Testis (tissue), 2 donors: ENCODE measurements at regions not wholly inside any gene's neighbourhood (a gene's known extent, or its start where the extent isn't known, plus 50 kb on each side); places are given as distances from the start of the nearest gene placed in this dataset.

ENCODE experiments used
- DNase-seq: peaks from one replicate; pipeline ENCODE4 v3.0.0-alpha.2; 2019
- H3K27ac ChIP-seq, 2 donors: fragments of 200-600 bp; sonication (generic); one replicate each; pipeline ENCODE4 v1.5.1; 2019
- H3K27me3 ChIP-seq: fragments of 200-600 bp; sonication (generic); one replicate; pipeline ENCODE4 v1.5.1; 2019
- H3K36me3 ChIP-seq: fragments of 200-600 bp; sonication (generic); one replicate; pipeline ENCODE4 v1.5.1; 2017; ENCODE audit warnings: low read depth; ENCODE audit errors: missing control alignments
- H3K4me1 ChIP-seq: fragments of 200-600 bp; sonication (generic); one replicate; pipeline ENCODE4 v1.5.1; 2019
- H3K4me3 ChIP-seq, 2 donors: fragments of 200-600 bp; sonication (generic); one replicate each; pipeline ENCODE4 v1.5.1; 2017 to 2019
- H3K9me3 ChIP-seq: fragments of 200-600 bp; sonication (generic); one replicate; pipeline ENCODE4 v1.5.1; 2017
- CTCF ChIP-seq, 3 experiments: fragments of 450-650 bp in 2 of 3; fragments of 200-600 bp in 1 of 3; sonication (generic) in 1 of 3; IDR thresholded peaks; one replicate each; pipeline ENCODE4 v1.5.1; 2016 to 2019; ENCODE audit warnings: antibody characterized with exemption in 3 of 3, mild to moderate bottlenecking in 2 of 3, moderate library complexity in 1 of 3
- POLR2A ChIP-seq: fragments of 450-650 bp; IDR thresholded peaks from one replicate; pipeline ENCODE4 v1.6.1; 2017; ENCODE audit warnings: antibody characterized with exemption, mild to moderate bottlenecking, moderate library complexity
- WGBS, 2 donors: methylation state at CpG; one replicate each; pipeline ENCODE4 v1.1.5; 2018; 5-methylcytosine and 5-hydroxymethylcytosine counted together
- intact Hi-C: fragments of 100-400 bp; cut with DNase I; formaldehyde crosslinking; loops from one replicate; pipeline ENCODE4 v1.15.1; 2023; ENCODE audit warnings: low total_unique reads

- WGBS, 2 donors = 70 to 84% methylated on average over 4 of the region's 4 CpGs
- Histone ChIP-seq H3K27me3 (no peaks in the 10 kb centered on the region), H3K9me3 (no peaks in the 10 kb centered on the region), H3K36me3 (no peaks in the 10 kb centered on the region), H3K4me3 (no peak overlapping the region), H3K4me1 (no peaks in the 10 kb centered on the region), H3K27ac (no peak overlapping the region)
- intact Hi-C loops = no loop called here
- DNase-seq = no peak
- TF ChIP-seq POLR2A (no peak), CTCF (IDR thresholded peaks at IDR 0.05) (no peak)
Observed at GRCh38 chr10:63929831-63930467, 408.7 kb downstream of the REEP3 start.

- 85 to 86% methylated on average over 4 of the region's 4 CpGs for WGBS, 2 donors
- H3K4me1 ChIP-seq = no peaks in the 10 kb centered on the region
- no peak for DNase-seq
- no peaks in the 10 kb centered on the region for H3K36me3 ChIP-seq
- H3K4me3 ChIP-seq = no peak overlapping the region
- TF ChIP-seq POLR2A = no peak
- no peak for TF ChIP-seq CTCF (IDR thresholded peaks at IDR 0.05)
- H3K27me3 ChIP-seq = no peaks in the 10 kb centered on the region
- no peak overlapping the region for H3K27ac ChIP-seq
- H3K9me3 ChIP-seq = no peaks in the 10 kb centered on the region
- intact Hi-C loops = no loop called here
Observed at GRCh38 chr10:63930584-63930983, 409.4 kb downstream of the REEP3 start.

- no peak overlapping the region for H3K4me3 ChIP-seq
- no peaks in the 10 kb centered on the region for H3K36me3 ChIP-seq
- intact Hi-C loops = no loop called here
- DNase-seq = no peak
- WGBS, 2 donors = 49 to 65% methylated on average over 2 of the region's 2 CpGs
- no peaks in the 10 kb centered on the region for H3K27me3 ChIP-seq
- no peak overlapping the region for H3K27ac ChIP-seq
- H3K9me3 ChIP-seq = no peaks in the 10 kb centered on the region
- TF ChIP-seq CTCF (IDR thresholded peaks at IDR 0.05) = no peak
- no peak for TF ChIP-seq POLR2A
- H3K4me1 ChIP-seq = no peaks in the 10 kb centered on the region
Observed at GRCh38 chr10:63935705-63936104, 414.5 kb downstream of the REEP3 start.

- Histone ChIP-seq H3K36me3 (no peaks in the 10 kb centered on the region), H3K9me3 (no peaks in the 10 kb centered on the region), H3K27me3 (no peaks in the 10 kb centered on the region), H3K4me1 (no peaks in the 10 kb centered on the region), H3K4me3 (no peak overlapping the region), H3K27ac (no peak overlapping the region)
- whole genome bisulfite sequencing, 2 donors = 77 to 90% methylated on average over 1 of the region's 1 CpG
- TF ChIP-seq CTCF (IDR thresholded peaks at IDR 0.05) (no peak), POLR2A (no peak)
- intact Hi-C loops = no loop called here
- DNase-seq = no peak
Observed at GRCh38 chr10:63940277-63940922, 419.2 kb downstream of the REEP3 start.

- no peak for DNase-seq
- TF ChIP-seq POLR2A = no peak
- TF ChIP-seq CTCF (IDR thresholded peaks at IDR 0.05) = no peak
- no peaks in the 10 kb centered on the region for H3K9me3 ChIP-seq
- H3K4me1 ChIP-seq = no peaks in the 10 kb centered on the region
- H3K36me3 ChIP-seq = no peaks in the 10 kb centered on the region
- no peaks in the 10 kb centered on the region for H3K27me3 ChIP-seq
- WGBS, 2 donors = 59 to 62% methylated on average over 2 of the region's 2 CpGs
- intact Hi-C loops = no loop called here
- H3K4me3 ChIP-seq = no peak overlapping the region
- H3K27ac ChIP-seq = no peak overlapping the region
Observed at GRCh38 chr10:63964406-63964805, 443.2 kb downstream of the REEP3 start.
